MCF 10A (cell line): ENCODE measurements at regions not wholly inside any gene's neighbourhood (a gene's known extent, or its start where the extent isn't known, plus 50 kb on each side); places are given as distances from the start of the nearest gene placed in this dataset.

Experiments used
- BruUV-seq: library from RNA; stranded (reverse); fragments of 400-500 nt; replicated peaks from 2 replicates; lab custom pipeline; 2021; lab: Mats Ljungman, UMichigan
- CTCF ChIA-PET: fragments of 300-600 bp; sonication (Branson Sonifier 250); formaldehyde crosslinking; extraction: SDS; loops from one replicate; lab custom pipeline; 2021; ENCODE audit warnings: antibody characterized with exemption, inconsistent platforms; lab: Yijun Ruan, JAX
- POLR2A ChIA-PET: fragments of 300-600, 350-650 bp; sonication (Branson Sonifier 250); formaldehyde crosslinking; extraction: SDS; loops from one replicate; lab custom pipeline; 2020; ENCODE audit warnings: antibody characterized with exemption, inconsistent platforms; lab: Yijun Ruan, JAX
- DNase-seq: peaks from one replicate; pipeline ENCODE4 v3.0.0-alpha.2; 2018; ENCODE audit not compliant: unreplicated experiment
- H3K27ac Mint-ChIP-seq: one replicate; pipeline ENCODE4 v1.8.0; 2022; ENCODE audit warnings: mild to moderate bottlenecking, low read depth, mixed read lengths; ENCODE audit not compliant: unreplicated experiment
- H3K27me3 Mint-ChIP-seq: one replicate; pipeline ENCODE4 v1.8.0; 2022; ENCODE audit warnings: mixed read lengths; ENCODE audit not compliant: insufficient read depth, unreplicated experiment
- H3K36me3 Mint-ChIP-seq: one replicate; pipeline ENCODE4 v1.8.0; 2022; ENCODE audit warnings: mild to moderate bottlenecking, moderate library complexity, mixed read lengths; ENCODE audit not compliant: insufficient read depth, unreplicated experiment
- H3K4me1 Mint-ChIP-seq: one replicate; pipeline ENCODE4 v1.8.0; 2022; ENCODE audit warnings: mixed read lengths; ENCODE audit not compliant: insufficient read depth, unreplicated experiment
- H3K4me3 Mint-ChIP-seq: one replicate; pipeline ENCODE4 v1.8.0; 2022; ENCODE audit warnings: mild to moderate bottlenecking, moderate library complexity, mixed read lengths; ENCODE audit not compliant: unreplicated experiment
- H3K9me3 Mint-ChIP-seq: one replicate; pipeline ENCODE4 v1.8.0; 2022; ENCODE audit warnings: mixed read lengths; ENCODE audit not compliant: unreplicated experiment
- CTCF ChIP-seq: fragments of 200-600 bp; IDR thresholded peaks from one replicate; pipeline ENCODE4 v1.8.0; 2022; ENCODE audit warnings: antibody characterized with exemption, mild to moderate bottlenecking; ENCODE audit not compliant: unreplicated experiment
- intact Hi-C: fragments of 100-400 bp; cut with micrococcal nuclease; formaldehyde crosslinking; loops from 2 replicates; pipeline ENCODE4 v1.14.1; 2022

DNA sequence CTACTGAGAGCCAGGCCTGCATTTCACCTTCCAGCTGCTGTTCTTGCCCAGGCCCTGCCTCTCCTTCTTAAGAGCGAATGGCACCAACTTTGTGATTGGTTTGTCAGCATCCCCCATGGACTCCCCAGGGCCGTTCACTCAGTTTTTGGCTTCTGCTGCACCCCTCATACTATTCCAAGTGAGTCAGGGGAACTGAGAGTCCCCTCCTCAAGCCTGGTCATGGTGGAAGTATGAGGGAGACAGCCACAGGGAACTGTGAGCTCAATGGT lies 62.4 kb upstream of the ANTXRL start:
- no peaks in the 10 kb centered on the region for H3K36me3 Mint-ChIP-seq
- ChIA-PET CTCF (no interaction called here), POLR2A (no interaction called here)
- no peaks in the 10 kb centered on the region for H3K4me1 Mint-ChIP-seq
- no peak overlapping the region for H3K4me3 Mint-ChIP-seq
- no peaks in the 10 kb centered on the region for H3K9me3 Mint-ChIP-seq
- intact Hi-C loops = no loop called here
- H3K27me3 Mint-ChIP-seq = peaks cover 22% of the 10 kb centered on the region
- TF ChIP-seq CTCF = no peak
- no peak for DNase-seq
- BruUV-seq = no TSS peak
- no peak overlapping the region for H3K27ac Mint-ChIP-seq

DNA sequence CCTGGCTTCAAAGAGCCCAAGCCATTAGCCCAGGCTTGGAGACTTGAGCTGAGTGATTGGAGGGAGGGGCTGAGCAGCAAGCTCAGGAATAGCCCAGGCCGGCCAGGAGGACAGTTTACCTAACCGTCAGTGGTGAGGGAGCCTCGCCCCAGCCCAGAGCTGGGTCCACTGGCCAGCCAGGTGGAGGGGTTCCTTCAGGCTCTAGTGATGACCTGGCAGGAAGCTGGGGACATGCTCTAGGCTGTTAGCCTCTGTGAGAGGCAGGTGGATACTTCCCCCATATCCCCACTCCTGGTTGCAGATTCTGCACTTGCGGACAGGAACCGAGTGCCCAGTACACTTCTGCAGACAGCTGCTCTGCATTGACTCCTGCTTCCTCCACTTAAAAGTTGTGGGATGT lies 61.2 kb upstream of the ANTXRL start:
- Mint-ChIP-seq H3K36me3 (no peaks in the 10 kb centered on the region), H3K4me3 (no peak overlapping the region), H3K9me3 (no peaks in the 10 kb centered on the region), H3K27me3 (peaks cover 22% of the 10 kb centered on the region), H3K27ac (no peak overlapping the region), H3K4me1 (no peaks in the 10 kb centered on the region)
- BruUV-seq = no TSS peak
- ChIA-PET POLR2A (no interaction called here), CTCF (interaction anchor here (2.4 kb wide), 1 partner anchor 340 kb away, joined by 12 read pairs; no protein-coding TSS in a partner anchor)
- intact Hi-C loops = no loop called here
- no peak for DNase-seq
- TF ChIP-seq CTCF = no peak

DNA sequence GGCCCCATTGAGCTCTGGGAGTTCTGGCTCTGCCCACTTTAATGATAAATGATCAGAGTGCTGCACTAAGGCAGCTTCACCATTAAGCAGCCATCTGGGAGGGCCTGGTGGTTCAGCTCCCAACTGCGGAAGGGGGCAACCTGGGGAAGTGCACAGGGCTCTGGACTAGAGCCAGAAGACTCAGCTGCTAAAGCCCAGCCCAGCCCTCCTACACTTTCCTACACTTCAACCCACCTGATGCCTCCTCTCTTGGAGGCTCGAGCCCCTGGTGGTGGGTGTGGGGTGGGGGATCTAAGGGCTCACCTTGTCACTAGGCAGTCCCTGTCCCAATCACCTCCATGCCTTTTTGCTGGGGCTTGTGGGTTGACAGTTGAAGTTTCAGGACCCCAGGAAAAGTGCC lies 60.6 kb upstream of the ANTXRL start:
- intact Hi-C loops = no loop called here
- no peak for TF ChIP-seq CTCF
- Mint-ChIP-seq H3K27ac (no peak overlapping the region), H3K36me3 (no peaks in the 10 kb centered on the region), H3K27me3 (peaks cover 22% of the 10 kb centered on the region), H3K4me3 (no peak overlapping the region), H3K9me3 (no peaks in the 10 kb centered on the region), H3K4me1 (no peaks in the 10 kb centered on the region)
- CTCF ChIA-PET = interaction anchor here (1.0 to 2.4 kb wide), 2 partner anchors 334 to 339 kb away, joined by 3 to 12 read pairs; no protein-coding TSS in a partner anchor
- DNase-seq = no peak
- no TSS peak for BruUV-seq
- POLR2A ChIA-PET = no interaction called here

DNA sequence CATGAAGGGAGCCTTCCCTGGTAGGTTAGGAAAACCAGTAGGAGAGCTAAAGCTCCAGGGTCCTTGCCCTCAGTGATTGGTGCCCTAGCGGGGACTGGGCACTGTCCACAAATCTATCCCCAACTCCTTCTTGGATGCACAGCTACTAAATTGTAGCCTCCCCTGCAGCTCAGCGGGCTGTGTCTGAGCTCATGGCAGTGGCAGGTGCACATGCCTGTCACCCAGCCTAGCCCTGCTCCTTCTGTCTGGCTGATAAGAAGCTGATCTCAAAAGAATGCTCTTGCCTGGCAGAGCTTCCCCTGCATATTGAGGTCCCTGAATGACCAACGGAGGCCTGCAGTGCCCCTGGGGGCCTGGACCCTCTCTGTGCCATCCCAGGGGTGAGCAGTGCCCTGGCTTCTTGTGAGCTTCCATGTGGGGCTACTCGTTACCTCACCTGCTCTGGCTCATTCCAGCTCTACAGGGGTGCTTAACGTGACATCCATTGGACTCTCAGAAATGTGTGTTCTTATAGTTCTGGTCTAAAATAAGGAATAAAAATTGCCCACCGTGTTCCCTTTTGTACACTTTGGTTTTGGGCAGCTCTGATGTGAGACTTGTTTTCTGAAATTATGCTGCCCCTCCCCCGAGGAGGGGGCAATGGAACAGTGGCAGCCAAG lies 59.8 kb upstream of the ANTXRL start:
- intact Hi-C loops = no loop called here
- ChIA-PET POLR2A (no interaction called here), CTCF (interaction anchor here (0.7 to 3.0 kb wide), 11 partner anchors 8 to 339 kb away, joined by 3 to 21 read pairs (median 4); no protein-coding TSS in a partner anchor)
- peaks cover 22% of the 10 kb centered on the region for H3K27me3 Mint-ChIP-seq
- H3K4me3 Mint-ChIP-seq = no peak overlapping the region
- H3K36me3 Mint-ChIP-seq = no peaks in the 10 kb centered on the region
- no peak for TF ChIP-seq CTCF
- no peak overlapping the region for H3K27ac Mint-ChIP-seq
- no TSS peak for BruUV-seq
- no peaks in the 10 kb centered on the region for H3K4me1 Mint-ChIP-seq
- DNase-seq = no peak
- H3K9me3 Mint-ChIP-seq = no peaks in the 10 kb centered on the region
